GM18511 (cell line): ENCODE measurements at regions not wholly inside any gene's neighbourhood (a gene's known extent, or its start where the extent isn't known, plus 50 kb on each side); places are given as distances from the start of the nearest gene placed in this dataset.

Source experiments
- ATAC-seq: cut with Tn5 transposase; IDR thresholded peaks from one replicate; pipeline ENCODE4 v1.9.1; 2021; ENCODE audit warnings: mild to moderate bottlenecking, moderate library complexity; ENCODE audit not compliant: unreplicated experiment

- ATAC-seq, result no peak
Observed at GRCh38 chr4:71270901-71271300, 67.9 kb upstream of the SLC4A4 start.

- ATAC-seq, result no peak
Observed at GRCh38 chr4:71272976-71273375, 65.8 kb upstream of the SLC4A4 start.

- ATAC-seq, result no peak
Observed at GRCh38 chr4:71275004-71275403, 63.8 kb upstream of the SLC4A4 start.

- ATAC-seq, result no peak
Observed at GRCh38 chr4:71275570-71275969, 63.2 kb upstream of the SLC4A4 start.

GRCh38 chr4:71277353-71277752 is 61.5 kb upstream of the SLC4A4 start:
- ATAC-seq, result no peak

GRCh38 chr4:71283642-71284257 is 55.1 kb upstream of the SLC4A4 start:
- no peak for ATAC-seq

DNA sequence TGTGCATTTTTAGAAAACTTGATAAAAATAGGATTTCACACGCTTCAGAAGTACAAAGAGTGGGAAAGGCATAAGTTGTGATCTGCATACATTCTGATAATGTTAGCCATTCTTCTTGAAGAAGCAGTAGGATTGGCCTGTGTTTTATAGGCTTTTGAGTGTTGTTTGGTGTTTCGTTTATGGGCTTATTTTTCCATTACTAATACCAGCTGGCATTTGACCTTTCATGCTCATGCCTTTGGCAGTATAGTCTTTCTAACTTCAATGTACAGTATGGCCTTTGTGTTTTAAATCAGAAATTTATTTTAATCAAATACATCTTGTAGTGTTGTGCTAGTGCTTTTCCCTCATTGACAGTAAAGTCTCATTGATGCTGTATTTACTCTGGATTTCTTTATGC is 51.5 kb upstream of the SLC4A4 start:
- no peak for ATAC-seq

- no peak for ATAC-seq
Observed at GRCh38 chr4:71288875-71289274, 49.9 kb upstream of the SLC4A4 start.
